ENCODE measurements at regions not wholly inside any gene's neighbourhood (a gene's known extent, or its start where the extent isn't known, plus 50 kb on each side); places are given as distances from the start of the nearest gene placed in this dataset.
A peak's percentile ranks its signal among the peaks of the same experiment; 100 is the strongest.

GRCh38 chr3:170759511-170760173 is 110.4 kb downstream of the RPL22L1 start:
- Histone ChIP-seq H3K4me3 (ENCODE audit: extremely low read depth in 1 of 4, insufficient read depth in 2 of 4, low read depth in 3 of 4, low read length in 4 of 4) (no peak overlapping the region), H2BK5ac (ENCODE audit: low read depth, low read length) (no peak overlapping the region), H3K79me2 (ENCODE audit: control insufficient read depth in 1 of 2, insufficient read depth in 2 of 2, low read length in 2 of 2) (no peaks in the 10 kb centered on the region), H3K9ac (replicated peaks in 1 of 4; ENCODE audit: extremely low read depth in 1 of 4, low read depth in 3 of 4, low read length in 3 of 4) (no peak overlapping the region; a peak in 1 of 7 replicates), H4K20me1 (replicated peaks in 1 of 2; ENCODE audit: control insufficient read depth in 1 of 2, insufficient read depth in 2 of 2, low read length in 2 of 2) (no peaks in the 10 kb centered on the region), H3K4me1 (replicated peaks in 1 of 4; ENCODE audit: control insufficient read depth in 3 of 4, insufficient read depth in 4 of 4, low read length in 3 of 4) (peaks cover 0 to 7% (median 0%) of the 10 kb centered on the region in 4 experiments; a peak in 1 of 7 replicates), H3K36me3 (ENCODE audit: control insufficient read depth in 2 of 4, insufficient read depth in 4 of 4, low read length in 3 of 4) (no peaks in the 10 kb centered on the region), H3K23me2 (ENCODE audit: low read depth, low read length) (no peaks in the 10 kb centered on the region), H4K8ac (ENCODE audit: extremely low read depth, insufficient read depth, low read length) (no peak overlapping the region), H3K4ac (replicated peaks; ENCODE audit: insufficient read length, low read depth, low read length) (no peak overlapping the region), H2BK20ac (ENCODE audit: low read length) (no peak overlapping the region), H2BK120ac (replicated peaks; ENCODE audit: low read depth, low read length) (no peak overlapping the region), H3K4me2 (ENCODE audit: insufficient read depth in 1 of 2, low read depth in 2 of 2, low read length in 2 of 2) (no peak overlapping the region), H3K9me3 (ENCODE audit: insufficient read depth in 2 of 2, low read depth in 1 of 2, low read length in 1 of 2) (no peaks in the 10 kb centered on the region), H3K27ac (ENCODE audit: low read depth, low read length) (no peak overlapping the region), H3K27me3 (replicated peaks in 1 of 4; ENCODE audit: control insufficient read depth in 3 of 4, extremely low read depth in 1 of 4, insufficient read depth in 3 of 4, low read length in 3 of 4) (no peaks in the 10 kb centered on the region), H2BK12ac (ENCODE audit: low read depth, low read length) (no peak overlapping the region), H4K5ac (ENCODE audit: insufficient read length, low read depth, low read length) (no peak overlapping the region), H4K91ac (replicated peaks; ENCODE audit: insufficient read length, low read length) (no peak overlapping the region), H3K18ac (ENCODE audit: extremely low read depth, low read length) (no peak overlapping the region), H3K14ac (ENCODE audit: insufficient read length) (no peak overlapping the region), H2AK5ac (ENCODE audit: low read depth, low read length) (no peak overlapping the region), H2AFZ (ENCODE audit: low read length) (0 out of 2 replicates have a peak overlapping the region, but pooled peaks have one; percentile 79), H3K79me1 (ENCODE audit: low read depth, low read length) (no peaks in the 10 kb centered on the region), H3K56ac (replicated peaks; ENCODE audit: insufficient read length, low read depth, low read length) (no peak overlapping the region), H3K23ac (ENCODE audit: insufficient read length) (no peak overlapping the region), H2BK15ac (ENCODE audit: low read length) (no peak overlapping the region)
- ChIA-PET CTCF (ENCODE audit: partially characterized antibody) (interaction anchor here (1.1 to 1.4 kb wide), 4 partner anchors 13 to 346 kb away, joined by 3 to 5 read pairs (median 4); no protein-coding TSS in a partner anchor), POLR2A (ENCODE audit: partially characterized antibody) (no interaction called here)
- FAIRE-seq (no peak), DNase-seq (ENCODE audit: low read depth in 1 of 2, low spot score in 2 of 2) (no peak)
- no peak for TF ChIP-seq CEBPB (IDR thresholded peaks at IDR 0.05; ENCODE audit: low read depth, low read length)
- no peak for TF ChIP-seq ASH2L (IDR thresholded peaks at IDR 0.05; ENCODE audit: low read length)
- WGBS, 2 experiments (ENCODE audit: extremely low coverage in 1 of 2, insufficient coverage in 1 of 2, insufficient read length in 1 of 2, insufficient replicate concordance in 2 of 2, low coverage in 1 of 2, low lambda C conversion rate in 2 of 2, missing lambda C conversion rate in 1 of 2), result 89% methylated on average over 5 of the region's 5 CpGs; no CpG with 5 or more reads in 1 of the 2 experiments
